GM19455 (cell line): ENCODE measurements at regions not wholly inside any gene's neighbourhood (a gene's known extent, or its start where the extent isn't known, plus 50 kb on each side); places are given as distances from the start of the nearest gene placed in this dataset.
"Not testable (repeated sequence)": the region's sequence is repeated elsewhere in the genome, so short reads cannot be mapped to it uniquely, and the experiment has no call there.

Source experiments
- ATAC-seq: cut with Tn5 transposase; IDR thresholded peaks from one replicate; pipeline ENCODE4 v1.9.1; 2021; ENCODE audit not compliant: unreplicated experiment

DNA sequence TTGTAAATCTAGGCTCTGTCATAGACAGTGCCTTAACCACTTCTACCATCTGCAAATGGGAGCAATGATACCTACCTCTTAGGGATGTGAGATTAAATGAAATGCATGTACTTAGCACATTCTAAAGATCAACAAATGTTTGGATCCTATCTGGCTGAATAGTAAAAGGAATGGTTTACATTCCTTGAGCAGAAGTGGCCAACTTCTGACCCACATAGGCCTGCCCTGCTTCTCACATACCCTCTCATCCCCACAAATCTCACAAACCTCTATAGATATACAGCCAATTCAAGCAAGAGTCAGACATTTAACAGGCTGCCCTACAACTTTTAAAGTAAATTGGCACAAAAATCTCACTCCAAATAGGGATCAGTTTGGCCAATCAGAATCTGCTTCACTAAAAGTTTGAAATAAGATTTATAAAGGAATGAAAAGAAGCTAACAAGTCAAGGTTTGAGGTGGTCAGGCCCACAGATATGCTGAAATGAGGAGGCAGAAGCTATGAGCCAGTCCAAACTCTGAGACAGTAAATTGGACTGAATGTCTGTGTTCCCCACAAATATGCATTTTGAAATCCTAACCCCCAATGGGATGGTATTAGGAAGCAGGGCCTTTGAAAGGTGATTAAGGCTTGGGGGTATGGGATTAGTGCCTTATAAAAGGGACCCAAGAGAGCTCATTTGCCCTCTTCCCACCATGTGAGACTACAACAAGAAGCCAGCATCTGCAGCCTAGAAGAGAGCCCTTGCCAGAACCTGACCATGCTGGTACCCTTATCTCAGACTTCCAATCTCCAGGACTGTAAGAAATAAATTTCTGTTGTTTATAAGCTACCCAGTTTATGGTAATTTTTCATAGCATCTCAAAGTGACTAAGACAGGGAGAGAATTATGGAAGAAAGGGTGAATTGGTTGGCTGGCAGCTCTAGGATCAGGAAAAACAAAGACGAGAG lies 227.8 kb upstream of the RBMS1 start:
- ATAC-seq, result no peak

DNA sequence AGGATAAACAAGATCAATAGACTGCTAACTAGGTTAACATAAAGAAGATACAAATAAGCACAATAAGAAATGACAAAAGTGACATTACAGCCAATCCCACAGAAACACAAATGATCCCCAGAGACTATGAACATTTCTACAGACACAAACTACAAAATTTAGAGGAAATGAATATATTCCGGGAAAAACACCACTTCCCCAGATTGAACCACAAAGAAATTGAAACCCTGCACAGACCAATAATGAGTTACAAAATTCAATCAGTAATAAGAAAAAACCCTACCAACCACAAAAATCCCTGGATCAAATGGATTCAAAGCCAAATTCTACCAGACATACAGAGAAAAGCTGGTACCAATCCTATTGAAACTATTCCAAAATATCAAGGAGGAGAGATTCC lies 232.4 kb upstream of the RBMS1 start:
- ATAC-seq, result no peak

DNA sequence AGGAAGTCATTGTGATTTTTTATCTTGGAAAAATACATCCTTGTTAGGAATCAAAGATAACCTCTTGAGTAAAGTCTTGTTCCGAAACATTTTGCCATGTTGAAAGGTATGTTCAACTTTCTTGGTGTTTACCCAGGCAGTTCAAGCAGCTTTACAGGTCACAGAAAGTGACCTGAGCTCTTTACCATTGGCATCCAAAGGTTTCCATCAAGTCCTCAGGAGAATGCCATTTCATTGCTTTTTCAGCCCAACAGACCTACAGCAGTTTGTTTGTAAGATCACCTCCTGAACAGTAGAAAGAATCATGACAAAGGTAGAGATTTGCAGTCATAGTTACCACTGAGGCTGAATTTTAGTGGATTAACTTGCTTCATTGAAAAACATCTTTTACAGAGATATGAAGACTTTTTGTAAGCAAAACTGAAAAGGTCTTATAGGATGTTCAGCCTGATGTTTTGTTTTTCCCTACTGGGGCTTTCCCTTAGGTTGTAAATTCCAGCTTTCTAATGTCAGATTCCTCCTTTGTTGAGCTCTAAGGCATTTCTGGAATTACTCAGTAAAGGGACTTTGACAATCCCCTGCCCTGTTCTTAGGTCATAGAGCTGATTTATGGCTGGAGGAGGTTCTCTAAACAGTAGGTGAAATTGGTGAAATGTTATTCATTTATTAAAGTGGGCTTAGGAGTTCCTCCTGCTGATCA lies 236.8 kb upstream of the RBMS1 start:
- ATAC-seq, result no peak

DNA sequence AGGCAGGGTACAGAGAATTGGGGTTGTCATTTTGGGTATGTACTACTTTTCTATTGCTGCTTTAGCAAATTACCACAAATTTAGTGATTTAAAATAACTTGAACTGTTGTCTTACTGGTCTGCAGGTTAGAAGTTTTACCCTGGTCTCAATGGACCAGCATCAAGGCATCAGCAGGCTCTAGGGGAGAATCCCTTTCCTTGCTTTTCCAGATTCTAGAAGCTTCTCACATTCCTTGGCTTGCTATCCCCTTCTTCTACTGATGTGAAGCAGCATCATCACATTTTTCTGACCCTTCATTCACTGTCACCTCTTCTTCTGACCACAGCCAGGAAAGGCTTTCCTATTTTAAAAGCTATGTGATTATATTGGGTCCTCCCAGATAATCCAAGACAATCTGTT lies 237.8 kb upstream of the RBMS1 start:
- no peak for ATAC-seq

DNA sequence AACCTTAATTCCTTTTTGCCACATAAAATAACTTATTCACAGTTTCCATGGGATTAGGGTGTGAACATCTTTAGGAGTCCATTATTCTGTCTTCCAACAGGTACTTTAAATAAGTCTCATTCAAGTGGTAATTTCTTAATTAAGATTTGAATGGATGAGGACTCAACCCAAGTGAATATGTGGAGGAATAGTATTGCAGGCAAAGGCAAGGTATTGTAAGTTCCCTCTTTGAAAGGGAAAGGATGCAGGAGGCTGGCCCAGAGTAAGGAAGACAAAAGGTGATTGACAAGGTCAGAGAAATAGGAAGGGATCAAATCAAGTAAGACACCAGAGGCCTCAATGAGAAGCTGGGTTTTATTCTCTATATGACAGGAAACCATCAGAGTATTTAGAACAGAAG lies 238.2 kb upstream of the RBMS1 start:
- no peak for ATAC-seq

DNA sequence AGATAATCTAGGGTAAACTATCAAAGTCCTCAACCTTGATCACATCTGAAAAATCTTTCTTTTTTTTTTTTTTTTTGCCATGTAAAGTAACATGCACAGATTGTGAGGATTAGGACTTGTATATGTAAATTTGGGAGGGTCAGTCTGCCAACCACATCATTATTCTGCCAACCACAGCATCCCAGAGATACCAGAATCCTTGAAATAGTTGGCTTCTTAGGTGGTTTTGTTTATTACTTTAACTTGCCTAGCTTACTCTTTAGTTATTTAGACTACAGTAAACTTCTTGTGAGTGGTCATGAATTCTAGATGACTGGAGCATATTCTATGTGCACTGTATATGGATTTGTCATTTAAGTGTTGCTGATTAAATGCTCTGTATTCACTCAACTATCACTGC lies 242.1 kb upstream of the RBMS1 start:
- no peak for ATAC-seq

DNA sequence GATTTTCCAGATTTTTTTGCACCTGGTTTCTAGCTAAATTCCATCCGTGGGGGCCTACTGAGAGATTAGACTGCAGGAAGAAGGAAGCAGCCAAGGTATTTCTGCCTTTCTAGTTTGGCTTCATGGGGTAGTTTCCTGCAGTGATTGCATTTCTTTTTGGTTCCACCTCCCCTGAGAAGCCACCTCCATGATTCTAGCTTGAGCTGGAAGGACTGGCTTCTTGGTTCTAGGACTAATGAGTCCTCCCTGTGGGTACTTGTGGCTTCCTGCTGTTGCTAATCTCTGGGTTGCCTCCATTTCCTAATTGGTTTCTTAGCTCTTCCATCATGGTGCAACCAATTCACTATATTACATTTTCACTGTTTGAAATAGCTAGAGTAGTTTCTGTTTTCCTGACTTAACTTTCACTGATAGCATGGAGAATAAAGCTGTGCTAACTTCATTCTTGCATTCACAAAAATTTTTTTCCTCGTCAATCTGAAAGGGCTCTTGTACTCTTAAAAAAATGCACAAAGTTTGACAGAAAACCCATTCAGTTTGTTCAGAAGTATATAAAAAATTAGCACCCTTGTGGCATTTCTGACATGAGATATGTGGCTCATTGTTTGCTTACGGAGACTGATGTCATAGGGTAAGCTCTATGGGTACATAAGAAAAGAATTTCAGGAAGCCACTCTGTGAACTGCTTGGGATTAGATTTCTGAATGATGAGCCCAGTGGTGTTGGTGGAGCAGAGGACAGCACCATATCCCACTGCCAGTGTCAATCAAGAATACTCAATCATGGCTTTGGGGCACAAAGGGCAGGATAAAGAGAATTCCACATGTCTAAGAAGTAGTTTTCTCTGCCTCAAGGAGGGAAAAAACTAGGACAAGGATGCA lies 242.8 kb upstream of the RBMS1 start:
- ATAC-seq, result no peak

DNA sequence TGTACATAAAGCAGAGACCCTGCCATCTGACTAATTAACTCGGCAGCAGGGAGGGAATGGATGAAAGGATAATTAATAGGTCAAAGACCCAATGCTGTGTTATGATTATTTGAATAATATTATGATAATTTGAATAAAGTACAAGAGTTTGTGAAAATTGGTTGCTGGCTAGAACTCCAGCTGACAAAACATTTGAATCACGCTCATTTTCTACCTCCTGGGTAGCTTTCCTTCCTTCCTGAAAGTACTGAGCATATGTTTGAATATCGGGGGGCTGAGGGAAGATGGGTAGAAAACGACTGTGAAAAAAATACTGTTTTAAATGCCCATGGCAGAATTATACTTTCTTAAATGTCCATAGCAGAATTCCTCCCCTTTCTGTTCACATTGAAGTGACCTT lies 243.6 kb upstream of the RBMS1 start:
- no peak for ATAC-seq

DNA sequence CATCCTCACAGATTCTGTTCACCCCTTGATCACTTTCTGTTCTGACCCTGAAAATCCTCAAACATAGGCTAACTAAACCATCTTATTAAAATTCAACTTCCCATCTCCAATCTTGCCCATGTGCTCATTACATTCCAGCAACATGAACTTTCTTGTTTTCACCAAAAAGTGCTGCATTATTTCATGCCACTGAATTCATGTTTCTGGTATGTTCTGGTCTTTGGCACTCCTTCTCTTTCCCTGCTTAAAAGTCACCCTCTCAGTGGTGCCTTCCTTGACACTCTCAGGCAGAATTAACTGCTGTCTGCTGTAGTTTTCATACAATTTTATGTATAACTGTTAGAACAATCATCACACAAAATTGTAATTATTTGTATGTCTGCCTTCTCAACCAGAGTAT lies 247.7 kb upstream of the RBMS1 start:
- ATAC-seq, result no peak

DNA sequence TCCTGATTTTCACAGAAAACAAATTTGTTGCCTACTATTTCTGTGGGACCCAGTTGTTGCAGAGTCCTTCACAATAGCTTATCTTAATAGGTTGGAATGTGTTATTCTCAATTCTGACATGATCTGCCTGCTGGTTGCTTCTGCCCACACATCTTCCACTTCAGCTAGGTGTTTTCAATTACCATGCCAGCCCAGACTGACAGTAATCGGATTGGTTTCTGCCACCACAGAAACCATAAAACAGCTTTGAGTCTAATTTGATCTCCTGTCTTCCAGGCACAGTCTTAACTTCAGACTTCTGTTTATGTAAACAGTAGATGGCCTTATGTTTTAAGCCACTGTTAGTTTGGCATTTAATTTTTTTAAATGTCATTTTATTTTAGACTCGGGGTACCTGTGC lies 248.2 kb upstream of the RBMS1 start:
- no peak for ATAC-seq

DNA sequence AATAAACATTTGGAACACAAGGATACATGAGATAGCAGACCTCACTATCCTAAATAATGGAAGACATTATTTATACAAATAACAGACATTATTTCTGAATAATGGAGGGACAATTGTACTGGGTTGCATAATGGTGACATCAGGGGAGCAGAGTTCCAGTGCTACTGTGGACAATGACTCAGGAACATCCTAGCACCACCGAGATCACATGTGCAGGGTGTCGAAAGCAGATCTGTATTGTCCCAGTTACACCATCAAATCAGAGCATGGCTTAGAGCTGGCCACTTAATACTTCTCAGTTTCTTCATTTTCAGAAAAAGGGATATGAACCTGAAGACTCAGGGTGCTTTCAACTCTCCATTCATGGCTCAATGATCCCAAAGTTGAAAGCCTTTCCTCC lies 249.1 kb upstream of the RBMS1 start:
- no peak for ATAC-seq

DNA sequence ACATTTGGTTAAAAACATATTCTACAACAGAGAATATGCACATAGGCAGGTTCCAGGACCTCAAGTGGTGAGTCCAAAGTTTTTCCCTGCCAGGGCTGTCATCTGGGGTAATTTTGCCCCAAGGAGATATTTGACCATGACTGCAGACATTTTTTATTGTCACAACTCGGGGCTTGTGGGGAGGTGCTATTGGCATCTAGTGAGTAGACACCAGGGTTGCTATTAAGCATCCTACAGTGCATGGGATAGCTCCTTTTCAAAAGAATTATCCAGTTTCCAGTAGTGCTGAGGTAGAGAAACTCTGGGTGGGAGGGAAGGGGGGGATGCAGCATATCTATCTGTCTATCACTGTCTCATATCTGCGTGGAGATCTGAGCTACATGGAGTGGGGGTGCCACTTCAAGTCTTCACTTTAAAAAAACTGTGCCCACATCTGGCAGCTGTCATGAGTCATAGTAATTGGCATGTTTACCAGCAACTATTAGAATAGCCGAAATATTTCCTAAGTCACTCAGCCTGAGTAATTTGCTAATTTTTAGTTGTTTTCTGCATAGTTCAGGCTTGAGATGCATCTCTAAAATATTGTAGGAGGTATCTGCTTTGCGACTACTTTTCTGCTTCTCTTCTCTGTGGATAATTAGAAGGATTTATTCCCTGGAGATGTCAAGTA lies 254.0 kb upstream of the RBMS1 start:
- no peak for ATAC-seq

DNA sequence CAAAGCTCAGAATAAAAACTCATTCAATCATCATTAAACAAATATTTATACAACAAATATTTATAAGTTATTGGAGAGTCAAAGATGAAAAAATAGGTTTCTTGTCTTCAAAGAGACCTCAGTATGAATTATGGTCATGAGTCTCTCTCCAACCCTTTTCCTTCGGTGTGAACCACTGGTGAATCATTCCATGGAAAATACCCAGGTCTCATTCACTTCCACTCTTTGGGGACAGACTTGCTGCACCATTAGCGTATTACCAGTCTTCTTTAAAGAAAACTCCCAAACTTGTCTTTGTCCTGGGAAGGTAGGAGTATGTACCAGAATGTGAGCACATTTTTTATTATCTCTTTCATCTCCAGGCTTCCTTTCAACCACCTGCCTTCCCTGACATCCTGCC lies 257.4 kb upstream of the RBMS1 start:
- no peak for ATAC-seq

DNA sequence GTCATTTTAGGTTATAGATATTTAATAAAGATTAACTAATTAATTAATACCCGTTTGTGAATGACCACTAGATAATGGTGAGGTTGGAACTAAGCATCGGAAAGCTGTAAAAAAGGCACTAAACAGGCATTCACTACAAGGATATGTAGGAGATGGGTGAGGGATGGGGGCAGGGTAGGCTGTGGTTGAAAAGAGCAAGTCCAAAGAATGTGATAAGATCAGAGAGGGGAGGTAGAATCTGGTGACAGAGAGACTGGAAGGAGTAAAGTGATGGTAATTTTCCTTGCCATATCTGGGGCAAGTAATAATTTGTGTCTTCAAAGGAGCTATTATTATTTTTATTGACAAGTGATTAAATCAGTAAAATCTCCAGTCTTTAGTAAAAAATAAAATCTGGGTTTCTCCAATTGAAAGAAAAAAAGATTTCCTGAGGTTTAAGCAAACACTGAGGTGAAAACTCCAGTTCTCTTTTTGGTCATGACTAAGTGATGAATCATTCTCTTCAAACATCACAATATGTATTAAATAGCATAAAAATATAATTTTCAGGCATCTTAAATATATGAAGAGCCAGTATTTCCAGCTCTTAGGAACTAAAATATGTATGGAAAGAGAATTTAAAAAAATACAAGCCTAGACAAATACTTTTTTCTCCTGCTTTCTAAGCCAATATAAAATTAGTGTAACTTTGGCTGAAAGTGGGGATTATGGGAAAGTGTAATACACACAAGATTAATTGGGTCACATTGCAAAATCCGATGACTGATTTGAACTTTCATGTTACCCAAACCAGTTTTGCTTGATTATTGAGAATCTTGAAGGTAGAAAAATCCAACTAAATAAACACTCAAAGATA lies 259.1 kb upstream of the RBMS1 start:
- ATAC-seq, result no peak

DNA sequence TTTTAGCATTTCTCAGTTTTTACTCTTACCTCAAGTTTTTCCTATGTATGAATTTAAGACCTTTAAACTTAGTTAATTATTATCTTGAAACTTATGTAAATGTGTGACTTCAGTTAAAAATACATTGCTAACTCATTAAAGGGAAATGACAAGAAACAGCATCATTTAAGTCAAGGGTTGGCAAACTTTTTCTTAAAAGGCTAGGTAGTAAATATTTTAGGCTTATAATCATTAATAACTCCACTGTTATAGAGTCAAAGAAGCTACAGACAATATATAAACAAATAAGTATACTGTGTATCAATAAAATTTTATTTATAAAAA lies 259.7 kb upstream of the RBMS1 start:
- no peak for ATAC-seq

DNA sequence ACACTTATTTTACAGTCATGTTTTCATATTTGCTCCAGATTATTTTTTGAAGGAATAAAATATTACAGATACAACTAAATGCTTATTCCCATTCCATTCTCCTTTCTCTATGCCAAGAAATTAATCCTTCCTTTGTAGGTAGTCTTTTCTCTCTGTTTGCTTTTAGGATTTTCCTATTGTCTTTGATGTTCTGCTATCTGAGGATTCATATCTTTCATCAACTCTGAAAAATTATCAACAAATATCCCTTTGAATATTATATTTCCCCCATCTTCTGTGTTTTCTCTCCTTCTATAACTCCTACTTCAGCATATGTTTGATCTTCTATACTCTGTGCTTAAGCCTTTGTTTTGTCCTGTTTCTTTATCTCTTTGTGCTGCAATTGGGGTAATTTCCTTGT lies 260.4 kb upstream of the RBMS1 start:
- no peak for ATAC-seq

DNA sequence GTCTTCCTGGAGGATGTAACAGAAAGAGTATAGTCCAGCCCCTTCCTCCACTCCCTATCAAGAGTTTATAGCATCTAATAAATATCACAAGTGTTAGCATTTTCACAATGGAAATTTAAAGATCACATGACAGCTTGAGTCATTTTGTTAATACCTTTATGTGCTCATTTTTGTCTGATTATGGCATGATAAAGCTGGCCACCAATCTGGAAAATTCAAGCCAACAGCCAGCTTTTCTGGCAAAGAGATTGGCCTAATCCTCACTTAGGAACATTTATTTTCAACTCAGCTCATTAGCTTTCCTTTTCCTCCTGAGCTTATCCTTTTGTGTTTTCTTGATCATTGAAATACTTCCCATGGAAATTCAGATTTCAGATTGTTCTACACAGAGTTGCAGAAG lies 262.9 kb upstream of the RBMS1 start:
- no peak for ATAC-seq

DNA sequence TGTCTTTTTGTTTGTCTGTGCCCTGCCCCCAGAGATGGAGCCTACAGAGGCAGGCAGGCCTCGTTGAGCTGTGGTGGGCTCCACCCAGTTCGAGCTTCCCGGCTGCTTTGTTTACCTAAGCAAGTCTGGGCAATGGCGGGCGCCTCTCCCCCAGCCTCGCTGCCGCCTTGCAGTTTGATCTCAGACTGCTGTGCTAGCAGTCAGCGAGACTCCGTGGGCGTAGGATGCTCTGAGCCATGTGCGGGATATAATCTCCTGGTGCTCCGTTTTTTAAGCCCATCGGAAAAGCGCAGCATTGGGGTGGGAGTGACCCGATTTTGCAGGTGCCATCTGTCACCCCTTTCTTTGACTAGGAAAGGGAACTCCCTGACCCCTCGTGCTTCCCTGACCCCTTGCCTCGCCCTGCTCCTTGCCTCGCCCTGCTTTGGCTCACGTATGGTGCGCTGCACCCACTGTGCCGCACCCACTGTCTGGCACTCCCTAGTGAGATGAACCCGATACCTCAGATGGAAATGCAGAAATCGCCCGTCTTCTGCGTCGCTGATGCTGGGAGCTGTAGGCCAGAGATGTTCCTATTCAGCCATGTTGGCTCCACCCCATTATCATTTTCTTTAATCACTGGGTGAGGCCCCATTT lies 269.0 kb upstream of the RBMS1 start:
- not testable (repeated sequence) for ATAC-seq

DNA sequence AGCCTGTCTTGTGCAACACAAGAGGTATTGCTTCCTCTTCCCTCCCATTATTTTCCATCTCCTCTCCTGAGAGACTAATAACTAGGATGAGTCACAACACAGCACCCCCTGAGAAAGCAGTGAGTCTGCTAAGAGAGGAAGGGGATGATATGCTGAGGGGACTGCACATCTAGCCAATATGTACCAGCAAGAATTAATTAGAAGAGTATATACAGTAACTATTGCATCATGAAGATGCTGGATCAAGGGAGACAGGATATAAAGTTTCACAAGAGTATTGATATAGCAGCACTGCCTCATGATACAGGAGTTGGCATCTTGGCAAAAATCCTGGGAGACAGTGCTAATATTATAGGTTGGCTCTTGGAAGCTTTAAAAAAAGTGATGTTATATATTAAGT lies 289.9 kb upstream of the RBMS1 start:
- ATAC-seq, result no peak

DNA sequence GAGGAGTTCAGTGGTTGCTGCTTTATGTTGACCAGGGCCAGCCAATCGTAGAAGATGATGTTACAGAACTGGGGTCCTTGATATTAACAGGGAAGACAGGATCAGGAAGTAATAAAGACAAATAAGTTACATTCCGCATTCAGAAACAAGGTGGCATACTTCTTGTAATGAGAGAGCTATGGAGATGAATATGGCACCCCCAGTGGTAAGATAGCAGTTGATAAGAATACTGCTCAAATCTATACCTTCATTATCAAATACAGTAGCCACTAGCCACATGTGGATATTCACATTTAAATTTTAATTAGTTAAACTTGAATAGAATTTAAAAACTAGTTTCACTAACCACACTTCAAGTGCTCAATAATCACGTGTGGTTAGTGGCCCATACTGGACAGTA lies 290.4 kb upstream of the RBMS1 start:
- no peak for ATAC-seq
